ENCODE measurements at regions not wholly inside any gene's neighbourhood (a gene's known extent, or its start where the extent isn't known, plus 50 kb on each side); places are given as distances from the start of the nearest gene placed in this dataset.

- H3K27me3 ChIP-seq (ENCODE audit: low read depth, low read length), result no peaks in the 10 kb centered on the region
- no peaks in the 10 kb centered on the region for H4K20me1 ChIP-seq (ENCODE audit: insufficient read depth, low read length)
- H2AFZ ChIP-seq (ENCODE audit: low read depth, low read length), result 0 out of 2 replicates have a peak overlapping the region, but pooled peaks have one; percentile 40
- no peaks in the 10 kb centered on the region for H3K9me3 ChIP-seq (ENCODE audit: insufficient read depth, low read length)
- no peak overlapping the region for H3K27ac ChIP-seq (ENCODE audit: low read length)
- no peaks in the 10 kb centered on the region for H3K79me2 ChIP-seq (ENCODE audit: low read length)
- H3K4me1 ChIP-seq (ENCODE audit: low read length), result no peaks in the 10 kb centered on the region
- H3K9ac ChIP-seq (ENCODE audit: low read length), result no peak overlapping the region
- H3K4me2 ChIP-seq (ENCODE audit: low read length), result no peak overlapping the region
- no peaks in the 10 kb centered on the region for H3K36me3 ChIP-seq (replicated peaks; ENCODE audit: low read depth, low read length)
- TF ChIP-seq CTCF (IDR thresholded peaks at IDR 0.05; ENCODE audit: low read depth, low read length) (no peak), EZH2phosphoT487 (IDR thresholded peaks at IDR 0.05; ENCODE audit: low read depth) (no peak)
- H3K4me3 ChIP-seq (ENCODE audit: low read length), result no peak overlapping the region
These were observed 541.1 kb upstream of the PRMT6 start for GRCh38 chr1:106515375-106515774.

GRCh38 chr1:106517224-106517623 lies 539.2 kb upstream of the PRMT6 start:
- no peaks in the 10 kb centered on the region for H3K79me2 ChIP-seq (ENCODE audit: low read length)
- TF ChIP-seq EZH2phosphoT487 (IDR thresholded peaks at IDR 0.05; ENCODE audit: low read depth) (no peak), CTCF (IDR thresholded peaks at IDR 0.05; ENCODE audit: low read depth, low read length) (no peak)
- no peaks in the 10 kb centered on the region for H3K36me3 ChIP-seq (replicated peaks; ENCODE audit: low read depth, low read length)
- H3K9me3 ChIP-seq (ENCODE audit: insufficient read depth, low read length), result no peaks in the 10 kb centered on the region
- no peak overlapping the region for H3K27ac ChIP-seq (ENCODE audit: low read length)
- H3K4me3 ChIP-seq (ENCODE audit: low read length), result no peak overlapping the region
- no peak overlapping the region for H2AFZ ChIP-seq (ENCODE audit: low read depth, low read length)
- H3K4me1 ChIP-seq (ENCODE audit: low read length), result no peaks in the 10 kb centered on the region
- H4K20me1 ChIP-seq (ENCODE audit: insufficient read depth, low read length), result no peaks in the 10 kb centered on the region
- H3K27me3 ChIP-seq (ENCODE audit: low read depth, low read length), result no peaks in the 10 kb centered on the region
- H3K4me2 ChIP-seq (ENCODE audit: low read length), result no peak overlapping the region
- H3K9ac ChIP-seq (ENCODE audit: low read length), result no peak overlapping the region

GRCh38 chr1:106523497-106523896 lies 533.0 kb upstream of the PRMT6 start:
- Histone ChIP-seq H3K4me3 (ENCODE audit: low read length) (no peak overlapping the region), H4K20me1 (ENCODE audit: insufficient read depth, low read length) (no peaks in the 10 kb centered on the region), H3K4me2 (ENCODE audit: low read length) (no peak overlapping the region), H3K36me3 (replicated peaks; ENCODE audit: low read depth, low read length) (no peaks in the 10 kb centered on the region), H3K79me2 (ENCODE audit: low read length) (no peaks in the 10 kb centered on the region), H3K9ac (ENCODE audit: low read length) (no peak overlapping the region), H3K4me1 (ENCODE audit: low read length) (no peaks in the 10 kb centered on the region), H3K27me3 (ENCODE audit: low read depth, low read length) (no peaks in the 10 kb centered on the region), H3K27ac (ENCODE audit: low read length) (no peak overlapping the region), H2AFZ (ENCODE audit: low read depth, low read length) (no peak overlapping the region), H3K9me3 (ENCODE audit: insufficient read depth, low read length) (no peaks in the 10 kb centered on the region)
- no peak for TF ChIP-seq EZH2phosphoT487 (IDR thresholded peaks at IDR 0.05; ENCODE audit: low read depth)
- TF ChIP-seq CTCF (IDR thresholded peaks at IDR 0.05; ENCODE audit: low read depth, low read length), result no peak

- H3K79me2 ChIP-seq (ENCODE audit: low read length), result no peaks in the 10 kb centered on the region
- H3K9me3 ChIP-seq (ENCODE audit: insufficient read depth, low read length), result no peaks in the 10 kb centered on the region
- no peak overlapping the region for H3K27ac ChIP-seq (ENCODE audit: low read length)
- H3K36me3 ChIP-seq (replicated peaks; ENCODE audit: low read depth, low read length), result no peaks in the 10 kb centered on the region
- H3K4me2 ChIP-seq (ENCODE audit: low read length), result no peak overlapping the region
- no peak overlapping the region for H3K4me3 ChIP-seq (ENCODE audit: low read length)
- TF ChIP-seq CTCF (IDR thresholded peaks at IDR 0.05; ENCODE audit: low read depth, low read length), result no peak
- no peak for TF ChIP-seq EZH2phosphoT487 (IDR thresholded peaks at IDR 0.05; ENCODE audit: low read depth)
- H4K20me1 ChIP-seq (ENCODE audit: insufficient read depth, low read length), result no peaks in the 10 kb centered on the region
- H3K27me3 ChIP-seq (ENCODE audit: low read depth, low read length), result no peaks in the 10 kb centered on the region
- H2AFZ ChIP-seq (ENCODE audit: low read depth, low read length), result no peak overlapping the region
- no peaks in the 10 kb centered on the region for H3K4me1 ChIP-seq (ENCODE audit: low read length)
- H3K9ac ChIP-seq (ENCODE audit: low read length), result no peak overlapping the region
These were observed 531.8 kb upstream of the PRMT6 start for GRCh38 chr1:106524631-106525030.

All from OCI-LY3 (cell line).